AG09309 (cell line): ENCODE measurements at regions not wholly inside any gene's neighbourhood (a gene's known extent, or its start where the extent isn't known, plus 50 kb on each side); places are given as distances from the start of the nearest gene placed in this dataset.

Experiments
- DNase-seq: peaks from one replicate; pipeline ENCODE4 v3.0.0-alpha.2; 2010; ENCODE audit warnings: low read depth
- H3K4me3 ChIP-seq: 2 replicates; pipeline ENCODE4 v1.5.1; 2011; ENCODE audit warnings: mild to moderate bottlenecking, low read depth, low read length, moderate library complexity; ENCODE audit not compliant: control insufficient read depth
- TF ChIP-seq, protein P1 (sequence below): IDR thresholded peaks from 2 replicates; pipeline ENCODE4 v1.5.1; 2011; ENCODE audit warnings: mild to moderate bottlenecking, low read depth, low read length, inconsistent platforms; ENCODE audit not compliant: insufficient read depth, control insufficient read depth; ENCODE audit errors: missing control alignments

DNA sequence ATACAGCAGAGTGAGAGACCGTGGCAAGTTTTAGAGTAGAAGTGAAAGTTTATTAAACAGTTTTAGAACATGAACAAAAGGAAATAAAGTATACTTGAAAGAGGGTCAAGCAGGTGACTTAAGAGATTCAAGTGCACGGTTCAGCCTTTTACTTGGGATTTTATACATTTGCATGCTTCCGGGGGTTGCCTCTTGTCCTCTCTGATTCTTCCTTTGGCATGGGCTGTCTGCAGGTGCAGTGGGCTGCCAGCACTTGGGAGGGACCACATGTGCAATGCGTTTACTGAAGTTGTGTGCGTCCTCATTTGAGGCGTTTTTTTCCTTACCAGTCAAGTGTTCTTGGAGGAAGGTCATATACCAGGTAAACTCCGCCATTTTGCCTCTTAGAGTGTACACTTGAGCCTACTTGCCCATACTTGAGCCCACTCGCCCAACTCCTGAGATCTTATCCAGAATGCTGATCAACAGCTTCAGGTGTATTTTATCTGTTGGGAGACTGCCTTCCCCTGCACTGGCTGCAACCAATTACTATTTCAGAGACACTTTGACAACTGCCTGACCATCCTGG is 195.2 kb downstream of the IRX5 start:
- TF ChIP-seq, protein P1, sequence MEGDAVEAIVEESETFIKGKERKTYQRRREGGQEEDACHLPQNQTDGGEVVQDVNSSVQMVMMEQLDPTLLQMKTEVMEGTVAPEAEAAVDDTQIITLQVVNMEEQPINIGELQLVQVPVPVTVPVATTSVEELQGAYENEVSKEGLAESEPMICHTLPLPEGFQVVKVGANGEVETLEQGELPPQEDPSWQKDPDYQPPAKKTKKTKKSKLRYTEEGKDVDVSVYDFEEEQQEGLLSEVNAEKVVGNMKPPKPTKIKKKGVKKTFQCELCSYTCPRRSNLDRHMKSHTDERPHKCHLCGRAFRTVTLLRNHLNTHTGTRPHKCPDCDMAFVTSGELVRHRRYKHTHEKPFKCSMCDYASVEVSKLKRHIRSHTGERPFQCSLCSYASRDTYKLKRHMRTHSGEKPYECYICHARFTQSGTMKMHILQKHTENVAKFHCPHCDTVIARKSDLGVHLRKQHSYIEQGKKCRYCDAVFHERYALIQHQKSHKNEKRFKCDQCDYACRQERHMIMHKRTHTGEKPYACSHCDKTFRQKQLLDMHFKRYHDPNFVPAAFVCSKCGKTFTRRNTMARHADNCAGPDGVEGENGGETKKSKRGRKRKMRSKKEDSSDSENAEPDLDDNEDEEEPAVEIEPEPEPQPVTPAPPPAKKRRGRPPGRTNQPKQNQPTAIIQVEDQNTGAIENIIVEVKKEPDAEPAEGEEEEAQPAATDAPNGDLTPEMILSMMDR, result no peak
- no peak for DNase-seq

DNA sequence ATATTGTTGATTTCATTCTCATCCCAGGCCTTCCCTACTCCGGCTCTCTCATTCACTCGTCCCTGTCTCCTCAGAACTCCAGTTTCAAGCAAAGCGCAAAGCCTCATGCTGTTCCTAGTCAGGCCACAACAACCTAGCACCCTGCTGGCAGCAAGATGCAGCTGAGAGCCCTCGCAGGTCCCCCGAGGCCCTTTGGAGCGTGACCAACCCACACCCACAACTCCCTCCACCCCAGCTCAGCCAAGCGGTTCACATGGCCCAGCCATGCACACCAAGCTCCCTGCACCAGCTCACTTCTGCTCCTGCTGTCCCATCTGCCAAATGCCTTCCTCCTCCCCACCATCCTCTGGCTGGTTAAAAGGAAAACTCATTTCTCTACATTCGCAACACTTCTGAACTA is 195.8 kb downstream of the IRX5 start:
- no peak for DNase-seq
- no peak overlapping the region for H3K4me3 ChIP-seq
- TF ChIP-seq, protein P1, result no peak

More for the DNA sequence above, 195.2 kb downstream of the IRX5 start:
- H3K4me3 ChIP-seq, result no peak overlapping the region

DNA sequence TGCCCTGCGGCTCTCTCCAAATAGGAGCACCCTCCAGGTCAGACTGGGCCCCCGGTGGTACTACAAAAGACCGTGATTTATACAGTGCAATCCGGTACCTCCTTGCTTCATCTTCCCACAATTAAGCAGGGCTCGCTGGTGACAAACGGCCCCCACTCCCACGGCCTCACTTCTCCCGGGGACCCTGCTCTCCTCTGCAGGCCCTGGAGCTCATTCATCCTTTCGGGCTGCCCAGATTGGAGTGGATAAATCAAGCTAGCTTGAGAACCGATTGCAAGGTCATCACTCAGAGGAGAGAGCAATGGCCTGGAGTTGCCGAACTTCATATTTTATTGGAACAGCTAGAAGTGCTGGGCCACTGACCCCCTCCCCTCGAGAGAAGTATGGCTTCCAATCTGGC is 193.5 kb upstream of the IRX6 start:
- TF ChIP-seq, protein P1, result no peak
- no peak for DNase-seq
- no peak overlapping the region for H3K4me3 ChIP-seq

DNA sequence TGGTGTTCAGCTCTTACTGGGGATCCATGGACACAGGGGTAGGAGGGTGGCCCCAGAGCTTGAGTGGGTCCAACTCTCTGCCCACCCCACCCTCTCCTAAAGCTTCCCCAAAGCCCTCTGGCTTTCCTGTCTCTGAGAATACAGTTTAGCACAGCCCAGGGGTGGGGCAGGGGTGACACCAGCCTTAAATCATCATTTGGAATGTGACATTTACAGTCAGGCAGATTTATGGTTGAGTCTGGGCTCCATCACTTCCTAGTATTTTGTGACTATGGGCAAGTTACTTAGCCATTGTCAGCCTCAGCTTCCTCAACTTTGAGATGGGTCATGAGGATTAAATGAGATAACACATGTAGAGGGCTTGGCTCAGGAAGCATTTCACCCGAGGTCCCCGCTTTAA is 193.1 kb upstream of the IRX6 start:
- H3K4me3 ChIP-seq, result no peak overlapping the region
- DNase-seq, result no peak
- TF ChIP-seq, protein P1, result no peak

DNA sequence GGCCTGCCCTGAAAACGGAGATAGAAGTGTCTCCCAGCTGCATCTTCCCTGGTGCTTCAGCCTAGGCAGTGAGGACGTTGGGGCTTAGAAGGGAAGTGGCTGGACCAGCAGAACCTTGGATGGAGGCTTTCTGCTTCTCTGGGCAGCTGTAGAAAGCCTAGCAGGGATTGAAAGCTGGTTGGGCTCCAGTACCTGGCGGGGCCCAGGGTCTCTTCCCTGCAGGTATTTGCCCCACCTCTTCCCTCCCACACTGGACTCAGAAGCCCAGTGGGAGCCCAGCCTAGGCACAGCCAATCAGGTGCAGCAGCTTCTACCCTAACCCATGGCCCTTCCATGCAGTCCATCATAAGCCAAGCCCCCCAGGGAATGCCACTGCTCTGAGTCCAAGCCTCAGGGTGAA is 190.3 kb upstream of the IRX6 start:
- no peak for DNase-seq
- no peak overlapping the region for H3K4me3 ChIP-seq
- TF ChIP-seq, protein P1, result no peak

DNA sequence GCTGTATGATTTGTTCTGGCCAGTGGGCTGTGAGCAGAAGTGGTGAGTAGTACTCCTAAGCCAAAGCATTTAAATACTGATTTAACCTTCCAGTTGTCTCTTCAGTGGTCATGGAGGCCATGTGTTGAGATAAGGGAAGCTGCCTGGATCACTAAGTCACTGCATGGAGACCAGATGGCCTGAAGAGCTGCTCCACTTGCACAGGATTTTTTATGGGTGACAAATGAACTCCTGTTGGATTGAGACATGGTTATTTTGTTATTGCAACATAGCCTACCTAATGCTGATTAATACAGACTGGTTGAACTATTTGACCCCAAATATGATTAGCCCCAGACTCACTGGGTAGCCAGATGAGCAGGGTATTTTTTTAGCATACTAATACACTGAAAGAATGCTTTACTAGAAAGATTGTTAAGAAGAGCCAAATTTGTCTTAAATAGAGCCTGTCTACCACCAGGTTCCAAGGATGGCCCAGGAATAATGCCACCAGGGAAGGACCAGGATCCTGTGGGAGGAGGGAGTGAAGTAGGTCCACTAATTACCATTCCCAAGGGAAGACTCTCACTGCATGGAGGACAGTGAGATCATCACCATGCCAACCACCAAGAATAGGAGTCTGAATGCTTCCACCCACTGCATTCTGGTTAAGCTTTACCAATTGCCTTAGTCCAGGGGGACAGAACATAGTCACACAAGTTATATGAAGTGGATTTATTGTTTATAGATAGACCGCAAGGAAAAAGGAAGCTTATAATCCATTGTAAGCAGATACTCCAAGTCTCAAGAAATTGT is 187.4 kb upstream of the IRX6 start:
- no peak overlapping the region for H3K4me3 ChIP-seq
- TF ChIP-seq, protein P1, result no peak
- DNase-seq, result no peak
